Activated T-cell treated with anti-CD3 and anti-CD28 coated beads for 24 hours (primary cell): ENCODE measurements at regions not wholly inside any gene's neighbourhood (a gene's known extent, or its start where the extent isn't known, plus 50 kb on each side); places are given as distances from the start of the nearest gene placed in this dataset.

Source experiments
- DNase-seq: peaks from one replicate; pipeline ENCODE4 v3.0.0-alpha.2; 2020; ENCODE audit warnings: low read depth

- no peak for DNase-seq
These were observed 71.7 kb upstream of the WDR75 start for GRCh38 chr2:189369566-189369965.

- DNase-seq, result no peak
These were observed 70.6 kb upstream of the WDR75 start for GRCh38 chr2:189370719-189371118.

GRCh38 chr2:189372688-189373257 is 68.5 kb upstream of the WDR75 start:
- no peak for DNase-seq

GRCh38 chr2:189374481-189374880 is 66.8 kb upstream of the WDR75 start:
- no peak for DNase-seq

- no peak for DNase-seq
These were observed 65.4 kb upstream of the WDR75 start for GRCh38 chr2:189375842-189376241.

GRCh38 chr2:189379287-189379630 is 62.0 kb upstream of the WDR75 start:
- DNase-seq, result no peak

- DNase-seq, result no peak
These were observed 61.5 kb upstream of the WDR75 start for GRCh38 chr2:189379731-189380261.

GRCh38 chr2:189382668-189383067 is 58.6 kb upstream of the WDR75 start:
- no peak for DNase-seq

GRCh38 chr2:189386741-189387140 is 54.5 kb upstream of the WDR75 start:
- no peak for DNase-seq

- no peak for DNase-seq
These were observed 50.1 kb upstream of the WDR75 start for GRCh38 chr2:189391201-189391600.
